Gastrocnemius medialis (tissue), 4 donors: ENCODE measurements at regions not wholly inside any gene's neighbourhood (a gene's known extent, or its start where the extent isn't known, plus 50 kb on each side); places are given as distances from the start of the nearest gene placed in this dataset.
"Not testable (repeated sequence)": the region's sequence is repeated elsewhere in the genome, so short reads cannot be mapped to it uniquely, and the experiment has no call there.

Source experiments
- ATAC-seq, 2 donors: fragments of 150-250 bp; one replicate each; pipeline ENCODE4 v1.9.1; 2016
- DNase-seq, 2 donors: peaks; one replicate each; pipeline ENCODE4 v3.0.0-alpha.2; 2019
- H3K27ac ChIP-seq, 4 donors: fragments of 200-600 bp; sonication (generic); 1 replicate in 1 of 4; 2 replicates in 3 of 4; pipeline ENCODE4 v1.5.1; 2016 to 2018; ENCODE audit warnings: mild to moderate bottlenecking in 2 of 4, moderate library complexity in 1 of 4
- H3K27me3 ChIP-seq, 3 donors: fragments of 200-600 bp; sonication (generic) in 2 of 3; 1 replicate in 1 of 3; 2 replicates in 2 of 3; pipeline versions ENCODE4 v1.5.1 to v1.6.0; 2016 to 2019; ENCODE audit warnings: mild to moderate bottlenecking in 1 of 3, moderate library complexity in 1 of 3
- H3K36me3 ChIP-seq, 2 donors: fragments of 200-600 bp; sonication (generic) in 1 of 2; one replicate each; pipeline ENCODE4 v1.5.1; 2017 to 2018
- H3K4me1 ChIP-seq, 2 donors: fragments of 200-600 bp; sonication (generic) in 1 of 2; one replicate each; pipeline ENCODE4 v1.5.1; 2016 to 2017; ENCODE audit warnings: mild to moderate bottlenecking in 2 of 2
- H3K4me3 ChIP-seq, 4 donors: fragments of 200-600 bp; sonication (generic) in 3 of 4; 1 replicate in 1 of 4; 2 replicates in 3 of 4; pipeline ENCODE4 v1.5.1; 2016 to 2019; ENCODE audit warnings: mild to moderate bottlenecking in 2 of 4
- H3K9me3 ChIP-seq, 3 donors: fragments of 200-600 bp; sonication (generic) in 2 of 3; 1 replicate in 1 of 3; 2 replicates in 2 of 3; pipeline ENCODE4 v1.5.1; 2016 to 2019
- CTCF ChIP-seq, 5 experiments: fragments of 450-650 bp in 3 of 5; fragments of 200-600 bp in 2 of 5; sonication (generic) in 2 of 5; IDR thresholded peaks in 4 of 5; conservative IDR thresholded peaks in 1 of 5; 1 replicate in 4 of 5; 2 replicates in 1 of 5; pipeline ENCODE4 v1.5.1; 2016 to 2019; ENCODE audit warnings: antibody characterized with exemption in 5 of 5, mild to moderate bottlenecking in 3 of 5, moderate library complexity in 3 of 5
- POLR2A ChIP-seq, 2 donors: fragments of 450-650 bp; IDR thresholded peaks; one replicate each; pipeline ENCODE4 v1.6.1; 2017; ENCODE audit warnings: antibody characterized with exemption in 2 of 2, mild to moderate bottlenecking in 2 of 2, moderate library complexity in 2 of 2
- in situ Hi-C, 4 donors: fragments of 200-750 bp; cut with MboI; loops; one replicate each; pipeline versions ENCODE4 v1.15.0 to v1.8.0; 2017; ENCODE audit warnings: low sequenced_read_pairs in 4 of 4
- intact Hi-C: fragments of 100-400 bp; cut with DNase I; formaldehyde crosslinking; loops from one replicate; pipeline ENCODE4 v1.15.1; 2023; ENCODE audit warnings: low total_unique reads

DNA sequence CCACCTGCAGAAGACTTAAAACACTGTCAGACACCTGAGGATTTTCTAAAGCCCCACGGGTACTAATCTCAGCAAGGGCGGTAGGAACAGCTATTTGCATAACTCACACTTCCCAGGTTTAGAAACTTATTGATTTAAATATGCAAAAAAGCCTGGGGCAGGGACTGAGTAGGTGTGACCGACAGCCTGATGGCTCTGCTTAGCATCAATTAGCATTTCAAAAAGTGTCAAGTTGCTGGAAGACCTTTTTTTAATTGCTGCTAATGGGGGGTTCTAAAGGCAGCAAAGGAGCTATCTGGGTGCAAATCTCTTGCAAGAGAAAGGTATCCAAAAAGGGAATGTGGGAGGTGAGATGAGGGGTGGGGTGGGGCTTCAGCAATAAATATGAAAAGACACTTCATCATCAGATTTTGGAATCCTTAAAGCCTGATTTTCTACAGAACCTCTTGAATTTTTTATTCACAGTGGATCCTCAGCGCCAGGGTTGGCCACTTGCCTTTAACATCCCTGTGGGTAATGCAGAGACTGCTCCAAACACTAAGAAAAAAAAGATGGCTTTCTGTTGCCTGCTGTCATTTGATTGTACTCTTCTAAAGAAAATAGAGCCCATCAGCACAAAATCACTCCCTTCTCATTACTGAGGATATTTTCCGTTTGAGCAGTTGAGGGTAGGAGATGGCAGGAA, 121.1 kb upstream of the RMP24 start:
- no peaks in the 10 kb centered on the region for H3K9me3 ChIP-seq
- ATAC-seq: no peak
- no peaks in the 10 kb centered on the region for H3K4me1 ChIP-seq
- no peak overlapping the region for H3K4me3 ChIP-seq
- DNase-seq: no peak
- no peaks in the 10 kb centered on the region for H3K36me3 ChIP-seq
- no peaks in the 10 kb centered on the region for H3K27me3 ChIP-seq
- H3K27ac ChIP-seq: no peak overlapping the region
- in situ Hi-C loops: no loop called here
- intact Hi-C loops: no loop called here
- no peak for TF ChIP-seq CTCF (IDR thresholded peaks at IDR 0.05 in 4 of 5, conservative IDR thresholded peaks at IDR 0.05 in 1 of 5)
- no peak for TF ChIP-seq POLR2A (IDR thresholded peaks at IDR 0.05)

GRCh38 chr18:35852786-35853185, 119.7 kb upstream of the RMP24 start:
- Histone ChIP-seq H3K9me3 (no peaks in the 10 kb centered on the region), H3K27ac (no peak overlapping the region), H3K4me1 (no peaks in the 10 kb centered on the region), H3K4me3 (no peak overlapping the region), H3K36me3 (no peaks in the 10 kb centered on the region), H3K27me3 (no peaks in the 10 kb centered on the region)
- in situ Hi-C loops (no loop called here), intact Hi-C loops (no loop called here)
- ATAC-seq (no peak), DNase-seq (no peak)
- TF ChIP-seq POLR2A (IDR thresholded peaks at IDR 0.05) (no peak), CTCF (IDR thresholded peaks at IDR 0.05 in 4 of 5, conservative IDR thresholded peaks at IDR 0.05 in 1 of 5) (no peak)

- intact Hi-C loops (no loop called here), in situ Hi-C loops (no loop called here)
- ATAC-seq (no peak), DNase-seq (no peak)
- no peak overlapping the region for H3K4me3 ChIP-seq
- no peak for TF ChIP-seq CTCF (IDR thresholded peaks at IDR 0.05 in 4 of 5, conservative IDR thresholded peaks at IDR 0.05 in 1 of 5)
- no peak for TF ChIP-seq POLR2A (IDR thresholded peaks at IDR 0.05)
- no peaks in the 10 kb centered on the region for H3K9me3 ChIP-seq
- H3K4me1 ChIP-seq: no peaks in the 10 kb centered on the region
- no peaks in the 10 kb centered on the region for H3K27me3 ChIP-seq
- no peaks in the 10 kb centered on the region for H3K36me3 ChIP-seq
- no peak overlapping the region for H3K27ac ChIP-seq
Observed at GRCh38 chr18:35854095-35854494, 118.4 kb upstream of the RMP24 start.

DNA sequence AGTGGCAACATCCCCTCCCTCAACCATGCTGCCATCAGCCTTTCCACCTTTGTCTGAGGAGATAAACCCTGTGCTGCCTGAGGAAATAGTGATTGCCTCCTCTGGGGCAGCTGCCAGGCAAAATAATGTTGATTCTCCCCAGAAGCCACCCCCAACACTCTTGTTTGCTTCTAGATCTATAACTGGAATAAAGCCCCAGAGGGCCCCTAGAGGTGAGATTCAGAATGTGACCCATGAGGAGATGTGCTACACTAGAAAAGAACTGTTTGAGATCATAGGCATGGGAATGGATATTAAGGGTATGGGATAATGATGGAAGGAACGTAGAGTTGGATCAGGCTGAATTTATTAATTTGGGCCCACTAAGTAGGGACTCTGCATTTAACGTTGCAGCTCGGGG, 116.3 kb upstream of the RMP24 start:
- Histone ChIP-seq H3K9me3 (no peaks in the 10 kb centered on the region), H3K27ac (no peak overlapping the region), H3K4me1 (no peaks in the 10 kb centered on the region), H3K27me3 (no peaks in the 10 kb centered on the region), H3K4me3 (no peak overlapping the region), H3K36me3 (no peaks in the 10 kb centered on the region)
- in situ Hi-C loops: no loop called here
- no peak for TF ChIP-seq CTCF (IDR thresholded peaks at IDR 0.05 in 4 of 5, conservative IDR thresholded peaks at IDR 0.05 in 1 of 5)
- TF ChIP-seq POLR2A (IDR thresholded peaks at IDR 0.05): no peak
- DNase-seq (no peak), ATAC-seq (no peak)
- intact Hi-C loops: no loop called here

- intact Hi-C loops, DNase-seq, in situ Hi-C loops, ATAC-seq, H3K27ac ChIP-seq, H3K36me3 ChIP-seq, H3K9me3 ChIP-seq, H3K4me1 ChIP-seq, H3K27me3 ChIP-seq, H3K4me3 ChIP-seq: not testable (repeated sequence)
Observed at GRCh38 chr18:35856721-35857120, 115.8 kb upstream of the RMP24 start.

- H3K9me3 ChIP-seq, H3K4me1 ChIP-seq, H3K4me3 ChIP-seq, ATAC-seq, H3K27me3 ChIP-seq, in situ Hi-C loops, H3K27ac ChIP-seq, intact Hi-C loops, DNase-seq, H3K36me3 ChIP-seq: not testable (repeated sequence)
Observed at GRCh38 chr18:35857581-35857980, 114.9 kb upstream of the RMP24 start.
